K562 (cell line): ENCODE measurements at regions not wholly inside any gene's neighbourhood (a gene's known extent, or its start where the extent isn't known, plus 50 kb on each side); places are given as distances from the start of the nearest gene placed in this dataset.

ENCODE experiments used
- ATAC-seq: fragments of 200-7000 bp; cut with Tn5 transposase; 3 replicates; pipeline ENCODE4 v1.9.1; 2020; ENCODE audit warnings: moderate library complexity
- BruUV-seq: library from RNA; stranded (reverse); fragments of 400-500 nt; replicated peaks from 2 replicates; lab custom pipeline; 2021; lab: Mats Ljungman, UMichigan
- CTCF ChIA-PET: fragments of 300-600 bp; formaldehyde crosslinking; extraction: SDS; loops from one replicate; lab custom pipeline; 2021; ENCODE audit warnings: low intra/inter-chr PET ratio; lab: Yijun Ruan, JAX
- POLR2A ChIA-PET: fragments of 300-600, 350-650 bp; sonication (Branson Sonifier 250); formaldehyde crosslinking; extraction: SDS; loops from one replicate; lab custom pipeline; 2021; ENCODE audit warnings: antibody characterized with exemption, inconsistent platforms; lab: Yijun Ruan, JAX
- DNase-seq, 4 experiments: peaks; one replicate each; pipeline versions ENCODE4 v3.0.0 to v3.0.0-alpha.2; 2011 to 2018; ENCODE audit warnings: low spot score in 3 of 4, mixed read lengths in 3 of 4; ENCODE audit errors: extremely low read depth in 1 of 4
- FAIRE-seq: peaks from 2 replicates; lab custom pipeline; 2011; peaks lifted over from hg19 to GRCh38; lab: Jason Lieb, UNC
- H2AFZ ChIP-seq: 2 replicates; pipeline ENCODE4 v1.6.0; 2011; ENCODE audit warnings: low read depth, low read length, control low read depth, inconsistent platforms
- H3K27ac ChIP-seq: fragments of 200-600 bp; 3 replicates; pipeline ENCODE4 v1.8.0; 2011; ENCODE audit warnings: low read depth, mild to moderate bottlenecking, control low read depth, inconsistent platforms, low read length, moderate library complexity, mixed read lengths; ENCODE audit errors: extremely low read depth
- H3K27me3 ChIP-seq, 2 experiments: fragments of 300-600 bp in 1 of 2; 2 replicates in 1 of 2; 3 replicates in 1 of 2; pipeline versions ENCODE4 v1.6.0 to v1.8.0; 2011; ENCODE audit warnings: inconsistent platforms in 2 of 2, low read length in 2 of 2, mild to moderate bottlenecking in 1 of 2, mixed read lengths in 1 of 2, moderate library complexity in 1 of 2; ENCODE audit not compliant: control insufficient read depth in 2 of 2, insufficient read depth in 2 of 2
- H3K36me3 ChIP-seq: fragments of 300-600 bp; 3 replicates; pipeline ENCODE4 v1.8.0; 2011; ENCODE audit warnings: mild to moderate bottlenecking, low read length, inconsistent platforms; ENCODE audit not compliant: control insufficient read depth, insufficient read depth
- H3K4me1 ChIP-seq, 2 experiments: fragments of 200-600 bp in 1 of 2; replicated peaks in 1 of 2; 2 replicates in 1 of 2; 3 replicates in 1 of 2; pipeline versions ENCODE4 v1.5.1 to v1.8.0; 2011; ENCODE audit warnings: inconsistent platforms in 2 of 2, low read length in 2 of 2, mild to moderate bottlenecking in 1 of 2, mixed read lengths in 1 of 2, moderate library complexity in 1 of 2; ENCODE audit not compliant: control insufficient read depth in 2 of 2, insufficient read depth in 2 of 2
- H3K4me2 ChIP-seq: 2 replicates; pipeline ENCODE4 v1.6.1; 2011; ENCODE audit warnings: low read length, control low read depth, inconsistent platforms, mixed read lengths; ENCODE audit not compliant: insufficient read depth
- H3K4me3 ChIP-seq: fragments of 200-600 bp; sonication (generic), shearing (Covaris generic); 2 replicates; pipeline ENCODE4 v1.5.1; 2016; ENCODE audit warnings: control low read depth, inconsistent platforms
- H3K79me2 ChIP-seq: fragments of 200-600 bp; 3 replicates; pipeline ENCODE4 v1.8.0; 2011; ENCODE audit warnings: low read length, inconsistent platforms; ENCODE audit not compliant: control insufficient read depth, insufficient read depth
- H3K9ac ChIP-seq, 2 experiments: 2 replicates each; pipeline versions ENCODE4 v1.6.0 to v1.6.1; 2011; ENCODE audit warnings: low read depth in 2 of 2, low read length in 2 of 2, control low read depth in 1 of 2, inconsistent platforms in 1 of 2, mild to moderate bottlenecking in 1 of 2, mixed read lengths in 1 of 2; ENCODE audit not compliant: insufficient read depth in 1 of 2
- H3K9me1 ChIP-seq: one replicate; pipeline ENCODE4 v1.6.0; 2011; ENCODE audit warnings: inconsistent platforms, mild to moderate bottlenecking, low read length, moderate library complexity; ENCODE audit not compliant: control insufficient read depth, insufficient read depth
- H3K9me3 ChIP-seq: replicated peaks from 2 replicates; pipeline ENCODE4 v1.5.1; 2011; ENCODE audit warnings: low read depth, low read length, inconsistent platforms; ENCODE audit not compliant: control insufficient read depth, insufficient read depth
- H4K20me1 ChIP-seq: replicated peaks from 2 replicates; pipeline ENCODE4 v1.6.1; 2011; ENCODE audit warnings: low read length, inconsistent platforms, mixed read lengths; ENCODE audit not compliant: control insufficient read depth, insufficient read depth
- MIER1 ChIP-seq: fragments of 450-650 bp; IDR thresholded peaks from 2 replicates; pipeline ENCODE4 v1.6.1; 2016; ENCODE audit warnings: antibody characterized with exemption, mild to moderate bottlenecking, low read depth
- NFE2L1 ChIP-seq: fragments of 450-650 bp; IDR thresholded peaks from 2 replicates; pipeline ENCODE4 v1.6.1; 2016; ENCODE audit warnings: missing genetic modification characterization, low read depth, mild to moderate bottlenecking, missing compliant biosample characterization, moderate library complexity, borderline replicate concordance
- NR4A1 ChIP-seq, 2 experiments: fragments of 250-450 bp in 1 of 2; fragments of 450-650 bp in 1 of 2; sonication (Bioruptor Pico) in 1 of 2; IDR thresholded peaks; 2 replicates each; pipeline versions ENCODE4 v1.4.0 to v1.6.1; 2016 to 2020; ENCODE audit warnings: mild to moderate bottlenecking in 2 of 2, missing compliant biosample characterization in 1 of 2, missing genetic modification characterization in 1 of 2, moderate library complexity in 1 of 2
- POLR3A ChIP-seq: IDR thresholded peaks from 2 replicates; pipeline ENCODE4 v1.6.1; 2011; ENCODE audit warnings: borderline replicate concordance, mild to moderate bottlenecking, moderate library complexity; ENCODE audit not compliant: insufficient read length, insufficient read depth; ENCODE audit errors: extremely low read depth
- RBM34 ChIP-seq: fragments of 200-400 bp; formaldehyde crosslinking; IDR thresholded peaks from 2 replicates; pipeline ENCODE4 v1.6.1; 2018; ENCODE audit warnings: low read length, borderline replicate concordance; ENCODE audit not compliant: insufficient read depth
- ZBTB11 ChIP-seq, 3 experiments: fragments of 200-800 bp in 1 of 3; fragments of 250-450 bp in 1 of 3; fragments of 450-650 bp in 1 of 3; sonication (Bioruptor Pico) in 1 of 3; sonication (Bioruptor generic) in 1 of 3; formaldehyde crosslinking in 1 of 3; IDR thresholded peaks; 2 replicates each; pipeline versions ENCODE4 v1.6.1 to v1.8.0; 2016 to 2022; ENCODE audit warnings: mild to moderate bottlenecking in 2 of 3, missing genetic modification characterization in 2 of 3, missing compliant biosample characterization in 1 of 3, moderate library complexity in 1 of 3
- ZNF140 ChIP-seq: fragments of 250-450 bp; sonication (Bioruptor Pico); IDR thresholded peaks from 2 replicates; pipeline ENCODE4 v1.8.0; 2021; ENCODE audit warnings: moderate library complexity, mild to moderate bottlenecking, inconsistent platforms
- WGBS: fragments of 100-300 bp; shearing (Covaris generic); methylation state at CpG from one replicate; pipeline ENCODE4 v1.1.6; 2016; ENCODE audit warnings: low coverage, mixed read lengths; ENCODE audit not compliant: insufficient coverage; ENCODE audit errors: missing lambda C conversion rate; 5-methylcytosine and 5-hydroxymethylcytosine counted together
- in situ Hi-C: fragments of 300-500 bp; cut with MboI; formaldehyde crosslinking; loops from 4 replicates; pipeline ENCODE4 v1.15.0; 2018; ENCODE audit warnings: inconsistent platforms, mixed read lengths
- intact Hi-C: fragments of 100-400 bp; cut with micrococcal nuclease; formaldehyde crosslinking; loops from 2 replicates; pipeline ENCODE4 v1.14.2; 2022

- TF ChIP-seq NR4A1 (CRISPR knock-in tag; IDR thresholded peaks at IDR 0.05) = no peak
- no peak for TF ChIP-seq NR4A1 (tag; IDR thresholded peaks at IDR 0.05)
- TF ChIP-seq NFE2L1 (tag) = no peak
- TF ChIP-seq, all 486 proteins: peak for 0
Observed at GRCh38 chr10:78337016-78337415, 303.4 kb downstream of the RPS24 start (continued).

- Histone ChIP-seq H3K9me3 (no peaks in the 10 kb centered on the region), H3K4me1 (no peaks in the 10 kb centered on the region), H3K4me2 (no peak overlapping the region), H3K4me3 (no peak overlapping the region), H3K9ac (peak overlapping the region in 1 of 2 experiments; percentile 6; a peak in 1 of 4 replicates), H3K27me3 (peaks cover 0 to 40% of the 10 kb centered on the region in 2 experiments; a peak in 2 of 5 replicates), H4K20me1 (no peaks in the 10 kb centered on the region), H2AFZ (no peak overlapping the region), H3K27ac (no peak overlapping the region), H3K36me3 (no peaks in the 10 kb centered on the region), H3K79me2 (no peaks in the 10 kb centered on the region), H3K9me1 (no peaks in the 10 kb centered on the region)
- no TSS peak for BruUV-seq
- FAIRE-seq = no peak
- ATAC-seq = no peak
- in situ Hi-C loops = no loop called here
- WGBS = 0% methylated on average over 10 of the region's 10 CpGs
- DNase-seq = no peak
- ChIA-PET CTCF (no interaction called here), POLR2A (interaction anchor here (0.6 to 0.7 kb wide), 3 partner anchors 8 to 975 kb away, joined by 3 read pairs; no protein-coding TSS in a partner anchor)
- intact Hi-C loops = no loop called here
- no peak for TF ChIP-seq ZNF140 (CRISPR knock-in tag)
- TF ChIP-seq MIER1 = no peak
- no peak for TF ChIP-seq POLR3A
- no peak for TF ChIP-seq ZBTB11 (CRISPR knock-in tag; IDR thresholded peaks at IDR 0.05)
- no peak for TF ChIP-seq RBM34
Observed at GRCh38 chr10:78337646-78338391, 304.2 kb downstream of the RPS24 start.
